Liver (tissue), 2 donors: ENCODE measurements at regions not wholly inside any gene's neighbourhood (a gene's known extent, or its start where the extent isn't known, plus 50 kb on each side); places are given as distances from the start of the nearest gene placed in this dataset.

Experiments used
- GABPA ChIP-seq, 2 donors: IDR thresholded peaks in 1 of 2; conservative IDR thresholded peaks in 1 of 2; 2 replicates each; pipeline ENCODE4 v1.6.1; 2016; ENCODE audit warnings: antibody characterized with exemption in 2 of 2, mild to moderate bottlenecking in 1 of 2, moderate library complexity in 1 of 2
- TAF1 ChIP-seq: conservative IDR thresholded peaks from 2 replicates; pipeline ENCODE4 v1.6.1; 2016; ENCODE audit warnings: antibody characterized with exemption, mild to moderate bottlenecking
- TF ChIP-seq, protein P1 (sequence below): IDR thresholded peaks from 2 replicates; pipeline ENCODE4 v1.6.1; 2016; ENCODE audit warnings: antibody characterized with exemption, mild to moderate bottlenecking
- donor health status: healthy.

DNA sequence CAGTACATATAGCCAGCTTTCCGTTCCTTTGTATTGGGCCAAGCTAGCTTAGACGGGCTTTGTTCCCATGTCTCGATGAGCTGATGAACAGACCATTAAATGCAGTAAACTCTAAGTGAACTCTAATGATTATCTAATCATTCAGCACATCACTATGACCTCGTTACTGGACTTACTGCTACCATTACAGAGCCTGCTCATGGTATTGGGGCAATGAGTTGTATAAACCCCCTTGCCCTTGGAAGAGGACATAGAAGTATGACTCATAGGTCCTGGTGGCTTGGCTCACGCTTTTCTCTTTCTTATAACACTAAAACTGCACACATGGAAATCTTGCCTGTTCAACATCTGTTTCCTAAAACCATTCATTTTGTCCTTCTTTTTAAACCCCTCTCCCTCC is 93.6 kb upstream of the DYNLRB2 start:
- TF ChIP-seq GABPA (IDR thresholded peaks at IDR 0.05 in 1 of 2, conservative IDR thresholded peaks at IDR 0.05 in 1 of 2) (no peak), TAF1 (no peak)
- TF ChIP-seq, protein P1, sequence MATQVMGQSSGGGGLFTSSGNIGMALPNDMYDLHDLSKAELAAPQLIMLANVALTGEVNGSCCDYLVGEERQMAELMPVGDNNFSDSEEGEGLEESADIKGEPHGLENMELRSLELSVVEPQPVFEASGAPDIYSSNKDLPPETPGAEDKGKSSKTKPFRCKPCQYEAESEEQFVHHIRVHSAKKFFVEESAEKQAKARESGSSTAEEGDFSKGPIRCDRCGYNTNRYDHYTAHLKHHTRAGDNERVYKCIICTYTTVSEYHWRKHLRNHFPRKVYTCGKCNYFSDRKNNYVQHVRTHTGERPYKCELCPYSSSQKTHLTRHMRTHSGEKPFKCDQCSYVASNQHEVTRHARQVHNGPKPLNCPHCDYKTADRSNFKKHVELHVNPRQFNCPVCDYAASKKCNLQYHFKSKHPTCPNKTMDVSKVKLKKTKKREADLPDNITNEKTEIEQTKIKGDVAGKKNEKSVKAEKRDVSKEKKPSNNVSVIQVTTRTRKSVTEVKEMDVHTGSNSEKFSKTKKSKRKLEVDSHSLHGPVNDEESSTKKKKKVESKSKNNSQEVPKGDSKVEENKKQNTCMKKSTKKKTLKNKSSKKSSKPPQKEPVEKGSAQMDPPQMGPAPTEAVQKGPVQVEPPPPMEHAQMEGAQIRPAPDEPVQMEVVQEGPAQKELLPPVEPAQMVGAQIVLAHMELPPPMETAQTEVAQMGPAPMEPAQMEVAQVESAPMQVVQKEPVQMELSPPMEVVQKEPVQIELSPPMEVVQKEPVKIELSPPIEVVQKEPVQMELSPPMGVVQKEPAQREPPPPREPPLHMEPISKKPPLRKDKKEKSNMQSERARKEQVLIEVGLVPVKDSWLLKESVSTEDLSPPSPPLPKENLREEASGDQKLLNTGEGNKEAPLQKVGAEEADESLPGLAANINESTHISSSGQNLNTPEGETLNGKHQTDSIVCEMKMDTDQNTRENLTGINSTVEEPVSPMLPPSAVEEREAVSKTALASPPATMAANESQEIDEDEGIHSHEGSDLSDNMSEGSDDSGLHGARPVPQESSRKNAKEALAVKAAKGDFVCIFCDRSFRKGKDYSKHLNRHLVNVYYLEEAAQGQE = no peak
